HCT116 (cell line): ENCODE measurements at regions not wholly inside any gene's neighbourhood (a gene's known extent, or its start where the extent isn't known, plus 50 kb on each side); places are given as distances from the start of the nearest gene placed in this dataset.

Experiments
- ATAC-seq: fragments of 200-7000 bp; cut with Tn5 transposase; 2 replicates; pipeline ENCODE4 v1.9.1; 2020; ENCODE audit warnings: mild to moderate bottlenecking, moderate library complexity
- BruUV-seq: library from RNA; stranded (reverse); fragments of 400-500 nt; replicated peaks from 2 replicates; lab custom pipeline; 2021; lab: Mats Ljungman, UMichigan
- CTCF ChIA-PET: fragments of 300-600 bp; sonication (Branson Sonifier 250); formaldehyde crosslinking; loops from one replicate; lab custom pipeline; 2021; ENCODE audit warnings: antibody characterized with exemption; lab: Charles Lee
- POLR2A ChIA-PET: fragments of 300-600, 350-600 bp; sonication (Branson Sonifier 250); formaldehyde crosslinking; loops from one replicate; lab custom pipeline; 2021; ENCODE audit warnings: antibody characterized with exemption; lab: Charles Lee
- RAD21 ChIA-PET, 2 experiments: fragments of 300-600 bp; sonication (Branson Sonifier 250); formaldehyde crosslinking; loops; one replicate each; lab custom pipeline; 2023; ENCODE audit warnings: low total read pairs in 2 of 2; ENCODE audit not compliant: uncharacterized antibody in 2 of 2, unreplicated experiment in 2 of 2, low non-redundant PET in 1 of 2; lab: Charles Lee
- DNase-seq: peaks from one replicate; pipeline ENCODE4 v3.0.0-alpha.2; 2010; ENCODE audit warnings: low read depth, low spot score
- H2AFZ ChIP-seq: fragments of 200-600 bp; shearing (Covaris generic), sonication (generic); 2 replicates; pipeline ENCODE4 v1.6.1; 2017; ENCODE audit warnings: low read depth, mixed run types, mixed read lengths, antibody characterized with exemption, low read length; ENCODE audit not compliant: poor library complexity, severe bottlenecking
- H3K27ac ChIP-seq: 2 replicates; pipeline ENCODE4 v1.5.1; 2012; ENCODE audit warnings: low read depth, low read length
- H3K27me3 ChIP-seq: fragments of 200-600 bp; sonication (generic); 2 replicates; pipeline ENCODE4 v1.6.1; 2016; ENCODE audit warnings: mixed run types, low read length, mixed read lengths; ENCODE audit not compliant: insufficient read depth
- H3K36me3 ChIP-seq, 2 experiments: fragments of 200-500 bp in 1 of 2; fragments of 200-600 bp in 1 of 2; sonication (Bioruptor generic) in 1 of 2; sonication (generic) in 1 of 2; 2 replicates each; pipeline versions ENCODE4 v1.5.1 to v1.6.1; 2014 to 2016; ENCODE audit warnings: low read length in 2 of 2, inconsistent platforms in 1 of 2, mixed read lengths in 1 of 2, mixed run types in 1 of 2; ENCODE audit not compliant: insufficient read depth in 2 of 2, control insufficient read depth in 1 of 2
- H3K4me1 ChIP-seq, 2 experiments: fragments of 200-600 bp in 1 of 2; sonication (generic) in 1 of 2; 2 replicates each; pipeline versions ENCODE4 v1.5.1 to v1.6.1; 2012 to 2017; ENCODE audit warnings: low read length in 2 of 2, inconsistent platforms in 1 of 2, mild to moderate bottlenecking in 1 of 2, mixed read lengths in 1 of 2, mixed run types in 1 of 2, moderate library complexity in 1 of 2; ENCODE audit not compliant: insufficient read depth in 2 of 2, control insufficient read depth in 1 of 2
- H3K4me2 ChIP-seq: fragments of 200-600 bp; sonication (generic); 2 replicates; pipeline ENCODE4 v1.6.1; 2017; ENCODE audit warnings: mixed run types, low read length, mixed read lengths
- H3K4me3 ChIP-seq, 2 experiments: fragments of 200-600 bp in 1 of 2; sonication (generic) in 1 of 2; replicated peaks in 1 of 2; 2 replicates each; pipeline ENCODE4 v1.5.1; 2011 to 2016; ENCODE audit warnings: low read length in 2 of 2, control low read depth in 1 of 2, low read depth in 1 of 2, mild to moderate bottlenecking in 1 of 2, mixed read lengths in 1 of 2, mixed run types in 1 of 2
- H3K79me2 ChIP-seq: fragments of 200-600 bp; sonication (generic); 2 replicates; pipeline ENCODE4 v1.6.1; 2017; ENCODE audit warnings: mild to moderate bottlenecking, mixed run types, low read length, moderate library complexity, mixed read lengths; ENCODE audit not compliant: insufficient read depth
- H3K9ac ChIP-seq: fragments of 200-600 bp; sonication (generic); 2 replicates; pipeline ENCODE4 v1.6.1; 2016; ENCODE audit warnings: low read length, mixed read lengths
- H3K9me2 ChIP-seq: fragments of 200-600 bp; sonication (generic), shearing (Covaris generic); 2 replicates; pipeline ENCODE4 v1.6.1; 2017; ENCODE audit warnings: mixed run types, mild to moderate bottlenecking, moderate library complexity; ENCODE audit not compliant: insufficient read depth
- H3K9me3 ChIP-seq, 2 experiments: fragments of 200-500 bp in 1 of 2; fragments of 200-600 bp in 1 of 2; sonication (Bioruptor generic) in 1 of 2; sonication (generic) in 1 of 2; 2 replicates each; pipeline ENCODE4 v1.6.1; 2014 to 2017; ENCODE audit warnings: low read length in 2 of 2, mixed read lengths in 2 of 2, inconsistent platforms in 1 of 2, low read depth in 1 of 2, mild to moderate bottlenecking in 1 of 2, mixed run types in 1 of 2, moderate library complexity in 1 of 2; ENCODE audit not compliant: control insufficient read depth in 1 of 2, insufficient read depth in 1 of 2
- H4K20me1 ChIP-seq: fragments of 200-600 bp; sonication (generic), shearing (Covaris generic); 2 replicates; pipeline ENCODE4 v1.6.1; 2017; ENCODE audit warnings: mixed run types, mild to moderate bottlenecking, moderate library complexity; ENCODE audit not compliant: insufficient read depth
- CEBPB ChIP-seq: IDR thresholded peaks from 2 replicates; pipeline ENCODE4 v1.6.1; 2012; ENCODE audit warnings: low read depth
- EZH2phosphoT487 ChIP-seq: fragments of 200-600 bp; IDR thresholded peaks from 2 replicates; pipeline ENCODE4 v1.6.1; 2018; ENCODE audit warnings: antibody characterized with exemption, borderline replicate concordance
- FOSL1 ChIP-seq: IDR thresholded peaks from 2 replicates; pipeline ENCODE4 v1.6.1; 2012; ENCODE audit warnings: low read depth
- JUND ChIP-seq: IDR thresholded peaks from 2 replicates; pipeline ENCODE4 v1.6.1; 2012
- RAD21 ChIP-seq: IDR thresholded peaks from 2 replicates; pipeline ENCODE4 v1.6.1; 2012; ENCODE audit warnings: low read depth, mild to moderate bottlenecking
- SRF ChIP-seq: IDR thresholded peaks from 2 replicates; pipeline ENCODE4 v1.6.1; 2012; ENCODE audit warnings: low read depth
- YY1 ChIP-seq: IDR thresholded peaks from 2 replicates; pipeline ENCODE4 v1.6.1; 2011; ENCODE audit warnings: low read length, low read depth, moderate library complexity, mild to moderate bottlenecking; ENCODE audit not compliant: insufficient replicate concordance; ENCODE audit errors: extremely low read depth
- ZFX ChIP-seq: fragments of 450-650 bp; IDR thresholded peaks from 2 replicates; pipeline ENCODE4 v1.6.1; 2017
- intact Hi-C: fragments of 100-400 bp; cut with micrococcal nuclease; formaldehyde crosslinking; loops from 2 replicates; pipeline ENCODE4 v1.10.0; 2022
- TF ChIP-seq, protein P1 (sequence below): IDR thresholded peaks from 2 replicates; pipeline ENCODE4 v1.6.1; 2012; ENCODE audit warnings: low read depth
- TF ChIP-seq, protein P2 (sequence below): IDR thresholded peaks from 2 replicates; pipeline ENCODE4 v1.6.1; 2011; ENCODE audit warnings: mild to moderate bottlenecking, low read length, moderate library complexity; ENCODE audit not compliant: insufficient replicate concordance; ENCODE audit errors: extremely low read depth

- no peaks in the 10 kb centered on the region for H3K4me1 ChIP-seq
- POLR2A ChIA-PET: no interaction called here
- no peak overlapping the region for H3K9ac ChIP-seq
- H3K9me3 ChIP-seq: no peaks in the 10 kb centered on the region
- H3K4me2 ChIP-seq: no peak overlapping the region
- no TSS peak for BruUV-seq
- H3K4me3 ChIP-seq: no peak overlapping the region
- H3K27ac ChIP-seq: no peak overlapping the region
- intact Hi-C loops: no loop called here
- H2AFZ ChIP-seq: no peak overlapping the region
- no peaks in the 10 kb centered on the region for H3K9me2 ChIP-seq
- H3K36me3 ChIP-seq: no peaks in the 10 kb centered on the region
- H3K79me2 ChIP-seq: no peaks in the 10 kb centered on the region
- TF ChIP-seq EZH2phosphoT487 (no peak), ZFX (no peak), FOSL1 (no peak), JUND (no peak), CEBPB (no peak), YY1 (no peak), RAD21 (no peak), SRF (no peak)
- TF ChIP-seq, protein P1, sequence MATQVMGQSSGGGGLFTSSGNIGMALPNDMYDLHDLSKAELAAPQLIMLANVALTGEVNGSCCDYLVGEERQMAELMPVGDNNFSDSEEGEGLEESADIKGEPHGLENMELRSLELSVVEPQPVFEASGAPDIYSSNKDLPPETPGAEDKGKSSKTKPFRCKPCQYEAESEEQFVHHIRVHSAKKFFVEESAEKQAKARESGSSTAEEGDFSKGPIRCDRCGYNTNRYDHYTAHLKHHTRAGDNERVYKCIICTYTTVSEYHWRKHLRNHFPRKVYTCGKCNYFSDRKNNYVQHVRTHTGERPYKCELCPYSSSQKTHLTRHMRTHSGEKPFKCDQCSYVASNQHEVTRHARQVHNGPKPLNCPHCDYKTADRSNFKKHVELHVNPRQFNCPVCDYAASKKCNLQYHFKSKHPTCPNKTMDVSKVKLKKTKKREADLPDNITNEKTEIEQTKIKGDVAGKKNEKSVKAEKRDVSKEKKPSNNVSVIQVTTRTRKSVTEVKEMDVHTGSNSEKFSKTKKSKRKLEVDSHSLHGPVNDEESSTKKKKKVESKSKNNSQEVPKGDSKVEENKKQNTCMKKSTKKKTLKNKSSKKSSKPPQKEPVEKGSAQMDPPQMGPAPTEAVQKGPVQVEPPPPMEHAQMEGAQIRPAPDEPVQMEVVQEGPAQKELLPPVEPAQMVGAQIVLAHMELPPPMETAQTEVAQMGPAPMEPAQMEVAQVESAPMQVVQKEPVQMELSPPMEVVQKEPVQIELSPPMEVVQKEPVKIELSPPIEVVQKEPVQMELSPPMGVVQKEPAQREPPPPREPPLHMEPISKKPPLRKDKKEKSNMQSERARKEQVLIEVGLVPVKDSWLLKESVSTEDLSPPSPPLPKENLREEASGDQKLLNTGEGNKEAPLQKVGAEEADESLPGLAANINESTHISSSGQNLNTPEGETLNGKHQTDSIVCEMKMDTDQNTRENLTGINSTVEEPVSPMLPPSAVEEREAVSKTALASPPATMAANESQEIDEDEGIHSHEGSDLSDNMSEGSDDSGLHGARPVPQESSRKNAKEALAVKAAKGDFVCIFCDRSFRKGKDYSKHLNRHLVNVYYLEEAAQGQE: no peak
- TF ChIP-seq, protein P2, sequence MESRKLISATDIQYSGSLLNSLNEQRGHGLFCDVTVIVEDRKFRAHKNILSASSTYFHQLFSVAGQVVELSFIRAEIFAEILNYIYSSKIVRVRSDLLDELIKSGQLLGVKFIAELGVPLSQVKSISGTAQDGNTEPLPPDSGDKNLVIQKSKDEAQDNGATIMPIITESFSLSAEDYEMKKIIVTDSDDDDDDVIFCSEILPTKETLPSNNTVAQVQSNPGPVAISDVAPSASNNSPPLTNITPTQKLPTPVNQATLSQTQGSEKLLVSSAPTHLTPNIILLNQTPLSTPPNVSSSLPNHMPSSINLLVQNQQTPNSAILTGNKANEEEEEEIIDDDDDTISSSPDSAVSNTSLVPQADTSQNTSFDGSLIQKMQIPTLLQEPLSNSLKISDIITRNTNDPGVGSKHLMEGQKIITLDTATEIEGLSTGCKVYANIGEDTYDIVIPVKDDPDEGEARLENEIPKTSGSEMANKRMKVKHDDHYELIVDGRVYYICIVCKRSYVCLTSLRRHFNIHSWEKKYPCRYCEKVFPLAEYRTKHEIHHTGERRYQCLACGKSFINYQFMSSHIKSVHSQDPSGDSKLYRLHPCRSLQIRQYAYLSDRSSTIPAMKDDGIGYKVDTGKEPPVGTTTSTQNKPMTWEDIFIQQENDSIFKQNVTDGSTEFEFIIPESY: no peak
- no peak for DNase-seq
- no peaks in the 10 kb centered on the region for H3K27me3 ChIP-seq
- CTCF ChIA-PET: no interaction called here
- H4K20me1 ChIP-seq: no peaks in the 10 kb centered on the region
- no peak for ATAC-seq
- RAD21 ChIA-PET: no interaction called here
Observed at GRCh38 chr2:201978333-201978732, 55.3 kb upstream of the FZD7 start.
